GM19328 (cell line): ENCODE measurements at regions not wholly inside any gene's neighbourhood (a gene's known extent, or its start where the extent isn't known, plus 50 kb on each side); places are given as distances from the start of the nearest gene placed in this dataset.

Experiments used
- ATAC-seq: cut with Tn5 transposase; IDR thresholded peaks from one replicate; pipeline ENCODE4 v1.9.1; 2021; ENCODE audit warnings: mild to moderate bottlenecking, moderate library complexity; ENCODE audit not compliant: unreplicated experiment

DNA sequence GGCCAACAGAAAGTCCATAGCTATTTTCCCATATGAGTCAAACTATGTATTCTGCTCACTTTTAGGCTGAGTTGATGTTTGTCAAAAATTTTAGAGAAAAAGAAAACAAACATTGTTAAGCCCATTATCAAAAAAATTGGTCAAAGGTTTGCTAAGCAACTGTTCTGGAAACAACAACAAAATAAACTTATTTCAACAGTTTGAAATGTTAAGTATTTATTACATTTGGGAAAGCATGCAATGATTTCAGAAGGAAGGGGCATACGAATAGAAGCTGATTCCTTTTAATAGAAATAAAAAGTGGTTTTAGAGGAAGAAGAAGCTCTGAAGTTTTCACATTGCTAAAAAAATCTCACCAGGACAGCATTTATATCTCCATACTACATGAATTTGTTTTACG is 1837.5 kb upstream of the CELF4 start:
- ATAC-seq: no peak

DNA sequence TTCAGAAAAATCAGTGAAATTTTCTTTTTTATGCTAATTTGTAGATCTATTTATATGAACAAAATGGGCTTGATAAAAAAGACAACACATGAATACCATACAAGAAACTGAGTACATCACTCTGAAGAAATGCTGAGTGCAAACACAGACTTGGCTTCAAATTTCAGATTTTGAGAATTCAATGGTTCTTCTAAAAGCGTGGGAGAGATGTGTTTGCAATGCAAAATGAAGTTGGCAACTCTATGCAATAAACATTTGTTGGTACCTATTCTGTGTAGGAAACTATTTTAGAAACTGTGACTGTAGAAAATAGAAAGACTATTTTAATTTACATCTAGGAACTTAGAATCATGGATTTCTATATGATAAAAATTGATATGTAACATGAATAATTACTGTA is 1834.1 kb upstream of the CELF4 start:
- ATAC-seq: no peak

DNA sequence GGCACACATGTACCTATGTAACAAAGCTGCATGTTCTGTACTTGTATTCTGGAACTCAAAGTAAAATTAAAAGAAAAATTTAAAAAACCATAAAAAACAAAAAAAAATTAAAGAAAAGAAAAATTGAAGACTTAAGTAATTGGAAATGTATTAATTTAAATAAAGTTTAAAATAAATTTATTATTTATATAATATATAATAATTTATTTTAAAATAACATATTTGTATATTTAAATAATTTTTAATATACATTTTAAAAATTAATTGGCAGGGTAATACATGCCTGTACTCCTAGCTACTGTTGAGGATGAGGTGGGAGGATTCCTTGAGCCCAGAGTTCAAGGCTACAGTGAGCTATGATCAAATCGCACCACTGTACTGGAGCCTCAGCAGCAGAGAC is 1830.6 kb upstream of the CELF4 start:
- ATAC-seq: no peak

DNA sequence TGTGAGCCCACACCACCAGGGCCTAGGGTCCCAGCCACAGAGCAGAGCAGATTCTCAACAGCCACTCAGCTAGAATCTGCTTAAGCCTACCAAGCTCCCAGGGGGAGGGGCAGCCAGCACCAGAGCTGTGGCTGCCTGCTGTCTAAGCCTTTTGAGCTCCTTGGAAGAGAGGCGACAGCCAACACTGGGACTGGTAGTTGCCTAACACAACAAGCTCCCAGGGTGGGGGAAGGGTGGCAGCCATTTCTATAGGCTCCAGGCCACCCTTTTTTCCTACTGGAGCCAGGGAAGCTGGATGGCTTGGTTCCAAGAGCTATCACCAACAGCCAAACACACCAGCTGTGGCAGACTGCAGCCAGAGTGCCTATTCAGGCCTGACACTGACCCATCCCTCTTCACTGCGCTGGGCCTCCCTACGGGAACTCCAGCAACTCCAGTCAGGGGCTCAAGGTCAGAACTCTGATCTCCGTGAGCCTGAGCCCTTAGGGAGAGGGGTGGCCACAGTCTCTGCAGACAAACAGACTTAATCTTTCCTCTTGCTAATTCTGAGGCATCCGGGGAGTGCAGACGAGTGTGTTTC is 1824.3 kb upstream of the CELF4 start:
- no peak for ATAC-seq

DNA sequence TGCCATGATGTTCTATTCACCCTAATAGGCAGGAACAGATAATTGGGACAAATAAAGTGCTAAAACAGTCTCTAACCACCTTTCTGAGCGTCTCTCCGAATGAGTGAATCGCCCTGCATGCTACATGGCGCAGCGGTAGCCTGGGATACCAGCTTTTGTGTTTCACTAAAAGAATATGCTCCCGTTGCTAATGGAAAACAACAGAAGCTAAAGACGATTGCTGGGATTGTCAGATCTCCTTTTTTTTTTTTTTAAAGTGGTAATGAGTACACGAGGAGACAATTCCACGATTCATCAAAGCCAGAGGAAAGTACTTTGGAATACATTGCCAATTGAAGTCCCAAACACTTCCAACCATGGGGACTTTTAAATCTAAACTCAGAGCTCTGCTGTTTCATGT is 1815.3 kb upstream of the CELF4 start:
- ATAC-seq: no peak

DNA sequence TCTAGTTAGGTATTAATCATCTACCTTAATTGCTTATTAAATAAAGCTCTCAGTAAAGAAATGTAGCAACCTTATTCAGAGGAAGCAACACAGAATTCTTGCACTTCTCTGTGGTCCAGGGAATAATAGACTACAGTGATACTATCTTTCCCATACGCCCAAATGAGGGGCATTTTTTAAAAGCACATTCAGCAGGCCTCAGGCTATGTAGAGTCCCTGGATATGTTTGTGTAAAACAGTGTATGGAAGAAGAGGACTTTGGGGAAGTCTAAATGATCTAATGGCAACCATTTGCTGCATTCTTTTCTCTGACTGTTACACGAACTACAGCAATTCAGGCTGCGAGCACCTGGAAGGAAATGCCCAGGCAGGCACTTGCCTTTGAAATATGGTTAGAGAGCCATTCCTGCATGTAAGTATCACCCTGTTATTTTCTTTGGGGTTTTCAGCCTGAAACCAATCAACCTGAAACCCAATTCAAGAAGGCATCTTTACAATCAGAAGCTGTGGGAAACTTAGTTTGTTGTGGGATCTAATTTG is 1814.7 kb upstream of the CELF4 start:
- ATAC-seq: no peak

DNA sequence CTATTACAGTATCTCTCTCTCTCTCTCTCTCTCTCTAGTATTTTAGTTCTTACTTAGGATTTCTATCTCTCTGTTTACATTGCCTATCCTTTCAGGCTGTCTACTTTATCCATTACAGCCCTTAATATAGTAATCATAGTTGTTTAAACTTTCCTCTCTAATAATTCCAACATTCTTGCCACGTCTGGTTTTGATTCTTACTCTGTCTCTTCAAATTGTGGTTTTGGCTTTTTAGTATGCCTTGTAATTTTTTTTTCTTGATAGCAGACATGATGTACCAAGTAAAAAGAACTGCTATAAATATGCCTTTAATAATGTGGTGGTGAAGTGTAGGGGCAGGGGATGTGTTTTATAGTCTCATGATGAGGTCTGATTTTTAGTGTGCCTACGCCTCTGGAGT is 1809.5 kb upstream of the CELF4 start:
- ATAC-seq: no peak

DNA sequence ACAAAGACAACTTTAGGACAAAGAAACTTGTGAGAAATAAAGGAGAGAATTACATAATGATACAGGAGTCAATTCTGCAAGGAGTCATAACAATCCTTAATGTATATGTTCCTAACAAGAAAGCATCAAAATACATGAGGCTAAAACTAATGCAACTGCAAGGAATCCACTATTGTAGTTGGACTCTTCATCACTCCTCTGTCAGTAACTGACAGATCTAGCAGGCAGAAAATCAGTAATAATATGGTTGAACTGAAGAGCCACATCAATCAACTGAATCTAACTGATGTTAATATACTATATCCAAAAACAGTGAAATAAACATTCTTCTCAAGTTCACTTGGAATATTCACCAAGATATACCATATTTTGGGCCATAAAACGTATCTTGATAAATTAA is 1806.4 kb upstream of the CELF4 start:
- no peak for ATAC-seq

DNA sequence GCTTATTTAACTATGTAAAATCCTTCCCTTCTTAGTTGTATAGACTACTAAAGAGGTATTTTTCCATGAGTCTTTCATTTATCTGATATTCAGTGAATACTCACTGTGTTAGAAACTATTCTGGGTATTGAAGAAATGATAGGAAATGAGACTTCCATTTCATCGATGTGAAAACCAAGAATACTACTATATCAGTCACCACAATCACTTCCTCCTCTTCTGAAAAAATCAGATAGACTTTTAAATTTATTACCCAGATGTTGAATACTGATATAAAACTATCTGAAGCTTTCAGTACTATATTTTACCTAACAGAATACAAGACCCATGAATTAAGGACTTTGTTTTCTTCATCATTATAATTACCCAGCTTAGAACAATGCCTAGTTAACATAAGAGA is 1801.1 kb upstream of the CELF4 start:
- no peak for ATAC-seq

DNA sequence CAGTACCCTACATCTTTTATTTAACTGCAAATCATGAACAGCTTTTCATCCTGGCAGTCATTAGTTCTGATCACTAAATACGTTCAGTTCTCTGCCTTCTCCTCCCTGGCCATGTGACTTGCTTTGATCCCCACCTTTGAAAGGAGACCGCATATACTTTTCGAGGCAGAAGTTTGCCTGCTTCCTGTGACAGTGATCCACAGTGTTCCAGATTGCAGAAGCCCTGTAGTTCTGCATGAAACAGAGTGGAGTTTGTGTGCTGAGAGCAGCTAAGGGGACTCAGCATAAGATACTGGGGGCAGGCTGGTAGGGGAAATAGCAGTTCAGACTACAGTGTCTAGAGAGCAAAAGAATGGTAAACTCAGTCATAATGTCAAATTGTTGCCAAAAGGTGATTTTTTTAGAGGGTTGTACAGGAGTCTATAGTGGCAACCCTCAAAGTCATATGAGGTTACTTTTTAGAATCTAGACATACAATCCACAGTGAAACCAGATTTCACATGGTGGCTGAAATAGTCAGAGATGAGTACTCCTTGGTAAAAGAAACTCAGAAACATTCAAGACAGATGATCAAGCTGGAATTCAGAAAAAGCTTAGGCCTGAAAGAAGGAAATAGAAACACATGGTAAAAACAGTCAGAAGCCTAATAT is 1800.4 kb upstream of the CELF4 start:
- ATAC-seq: no peak

DNA sequence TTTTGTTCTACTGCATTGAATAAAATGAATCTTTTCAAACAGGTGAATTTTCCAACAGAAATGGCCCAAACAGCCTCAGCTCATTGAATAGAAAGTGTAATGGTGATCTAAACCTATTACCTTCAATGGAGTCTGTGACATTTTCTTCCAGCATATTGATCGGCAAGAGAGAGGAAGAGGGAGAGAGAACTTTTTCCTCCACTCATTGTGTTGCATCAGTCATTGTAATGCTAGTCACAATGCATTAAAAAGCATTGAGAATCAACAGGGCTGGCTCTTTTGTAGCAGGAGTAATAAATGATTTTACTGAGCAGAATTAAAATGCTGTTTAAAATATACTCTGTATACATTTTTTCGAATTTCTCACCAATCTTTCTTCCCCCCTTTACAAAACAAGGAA is 1794.5 kb upstream of the CELF4 start:
- no peak for ATAC-seq

DNA sequence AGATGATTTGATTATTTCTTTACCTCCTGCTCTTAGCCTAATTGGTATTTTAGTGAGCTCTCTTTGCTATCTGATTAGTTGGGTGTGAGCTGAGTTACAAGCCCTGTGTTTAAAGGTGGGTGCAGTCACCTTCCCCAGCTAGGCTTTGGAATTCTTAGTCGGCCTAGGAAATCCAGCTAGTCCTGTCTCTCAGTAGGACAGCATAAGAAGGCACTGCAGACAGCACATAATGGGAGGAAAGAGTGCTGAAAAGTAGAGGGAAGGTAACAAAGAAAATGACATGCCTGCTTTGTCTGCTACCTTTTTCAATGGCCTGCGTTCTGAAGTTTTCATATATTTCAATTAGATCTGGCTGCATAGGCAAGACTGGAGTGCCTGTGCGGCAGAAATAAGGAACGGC is 1794.0 kb upstream of the CELF4 start:
- no peak for ATAC-seq

DNA sequence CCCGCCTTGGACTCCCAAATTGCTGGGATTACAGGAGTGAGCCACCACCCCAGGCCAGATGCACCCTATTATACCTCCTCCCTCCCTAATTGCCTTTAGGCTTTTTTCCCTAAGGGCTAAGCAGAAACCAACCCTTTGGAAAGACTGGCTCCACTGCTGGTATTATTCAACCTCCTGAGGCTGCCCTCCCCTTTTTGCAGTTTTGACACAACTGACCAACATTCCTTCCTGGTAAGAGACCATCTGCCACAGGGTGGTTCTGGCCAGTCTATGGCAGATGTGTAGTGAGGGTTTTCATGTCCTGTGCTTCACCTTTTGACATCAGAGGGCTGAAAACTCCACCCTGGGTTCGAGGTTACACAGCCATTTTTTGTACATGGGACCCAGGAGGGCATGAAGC is 1785.3 kb upstream of the CELF4 start:
- ATAC-seq: no peak

DNA sequence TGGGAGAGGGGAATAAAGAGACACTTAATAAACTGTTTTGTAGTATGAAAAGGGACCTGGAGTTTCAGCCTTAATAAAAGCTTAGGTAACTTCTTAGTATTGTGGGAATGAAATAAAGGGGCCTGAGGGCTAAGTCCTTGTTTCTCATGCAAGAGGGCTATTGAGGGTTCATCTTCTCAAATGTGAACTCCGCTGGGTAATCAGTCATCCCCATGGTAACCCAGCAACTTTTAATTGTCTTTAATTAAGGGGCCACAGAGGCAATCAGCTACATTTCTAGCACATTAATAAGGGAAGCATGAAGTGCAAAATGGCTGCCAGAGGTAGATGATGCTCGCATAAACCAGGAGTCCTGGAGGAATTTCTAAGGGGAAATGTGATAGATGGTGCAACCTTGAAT is 1784.2 kb upstream of the CELF4 start:
- ATAC-seq: no peak

DNA sequence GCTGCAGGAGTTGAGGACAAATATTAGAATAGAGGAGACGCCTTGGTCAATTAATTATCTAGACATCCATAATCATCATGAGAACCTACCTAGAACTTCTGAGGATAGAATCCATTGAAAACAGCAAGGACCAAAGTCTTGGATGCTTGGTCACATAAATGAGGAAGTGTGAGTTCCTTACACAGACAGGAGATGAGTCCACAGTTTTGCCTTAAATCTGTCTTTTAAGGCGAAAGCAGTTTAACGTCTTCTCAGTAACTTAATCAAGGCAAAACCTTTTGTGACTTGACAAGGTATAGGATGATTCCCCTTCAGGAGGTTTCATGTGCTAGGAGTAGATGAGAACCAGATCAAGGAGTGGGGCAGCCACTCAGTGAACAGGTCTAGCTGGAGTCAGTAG is 1783.2 kb upstream of the CELF4 start:
- ATAC-seq: no peak

DNA sequence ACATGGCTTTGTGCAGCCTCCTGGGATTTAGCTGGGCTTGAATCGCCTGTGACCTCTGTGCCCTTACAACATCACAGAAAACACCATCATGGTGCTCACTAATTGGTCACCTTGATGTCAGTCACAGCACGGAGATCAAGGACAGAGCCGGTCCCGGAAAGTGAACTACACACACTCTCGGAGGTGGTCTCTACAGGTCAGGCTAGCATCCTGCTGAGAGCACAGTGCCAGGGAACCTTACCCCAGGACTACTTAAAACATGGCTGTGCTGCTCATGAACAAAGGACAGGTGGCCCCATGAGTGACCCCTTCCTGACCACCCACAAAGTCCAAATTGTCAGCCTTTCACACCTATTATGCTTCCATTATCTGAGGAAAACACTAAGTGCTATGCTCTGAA is 1782.1 kb upstream of the CELF4 start:
- ATAC-seq: no peak

DNA sequence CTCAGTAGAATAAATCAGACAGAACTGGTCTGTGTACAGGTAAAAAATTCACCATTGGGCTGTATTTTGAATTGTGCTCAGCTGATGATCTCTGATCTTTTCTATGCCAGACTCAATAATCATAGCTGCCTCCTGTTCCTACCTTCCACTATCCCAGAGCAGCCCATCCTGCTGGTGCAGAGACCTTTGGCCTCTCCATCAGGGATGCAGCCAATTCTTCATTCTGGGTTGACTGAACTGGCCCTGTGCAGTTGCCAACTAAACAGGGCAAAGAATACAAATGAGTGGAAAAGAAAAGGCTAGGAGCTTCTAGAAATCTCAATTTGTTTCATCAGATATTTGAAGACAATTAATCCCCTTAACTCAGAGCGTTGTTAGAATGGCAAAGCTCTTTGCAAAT is 1781.3 kb upstream of the CELF4 start:
- no peak for ATAC-seq

DNA sequence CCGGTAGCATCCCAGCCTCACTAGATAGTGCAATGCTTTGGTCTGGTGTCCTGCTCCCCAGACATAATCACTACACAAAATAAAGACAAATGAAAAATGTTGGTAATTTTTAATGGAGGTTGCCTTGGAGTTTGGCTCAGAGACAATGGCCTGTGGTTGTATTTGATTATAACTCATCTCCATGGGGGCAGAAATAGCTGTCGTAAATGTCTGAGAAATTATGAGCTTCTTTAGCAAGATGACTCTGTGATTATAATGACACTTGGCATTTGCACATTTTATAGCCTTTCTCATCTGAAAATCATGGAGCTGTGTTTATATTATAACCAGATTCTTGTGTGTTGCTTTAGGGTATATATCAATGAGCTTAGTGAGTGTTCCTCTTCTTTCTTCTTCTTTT is 1779.7 kb upstream of the CELF4 start:
- no peak for ATAC-seq

DNA sequence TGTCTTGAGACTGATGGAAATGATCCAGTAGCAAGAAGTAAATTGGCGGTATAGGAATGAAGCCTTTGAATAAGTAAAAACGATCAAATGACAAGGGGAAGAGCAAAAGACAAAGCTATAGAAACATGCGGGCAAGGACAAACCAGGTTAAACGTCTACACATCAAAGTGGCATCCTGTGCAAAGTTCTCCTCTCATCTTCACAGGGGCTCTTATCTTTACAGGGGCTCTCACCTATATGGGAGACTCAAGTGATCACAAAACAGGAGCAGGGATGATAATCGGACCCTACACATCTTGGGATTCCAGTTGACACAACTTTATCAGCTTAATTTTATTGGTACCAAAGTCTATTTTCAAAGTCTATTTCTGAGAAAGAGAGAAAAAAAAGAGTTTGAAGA is 1778.9 kb upstream of the CELF4 start:
- ATAC-seq: no peak

DNA sequence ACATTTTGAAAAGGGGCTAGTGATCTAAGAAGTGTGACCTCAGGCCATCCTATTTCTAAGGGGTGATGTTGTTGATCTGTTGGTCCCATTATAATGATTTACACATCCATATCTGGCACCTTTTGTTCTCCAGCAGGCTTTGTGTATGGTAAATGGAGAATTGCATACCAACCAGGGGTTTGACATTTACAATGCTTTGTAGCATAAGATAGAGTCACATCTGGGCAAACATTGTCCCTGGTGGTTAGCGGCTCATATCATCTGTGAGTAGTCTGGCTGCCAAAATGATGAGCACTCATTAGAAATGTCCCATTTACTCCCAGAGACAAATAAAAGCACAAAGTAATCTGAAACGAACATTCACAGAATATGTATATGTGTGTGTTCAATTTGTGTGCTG is 1775.5 kb upstream of the CELF4 start:
- ATAC-seq: no peak

DNA sequence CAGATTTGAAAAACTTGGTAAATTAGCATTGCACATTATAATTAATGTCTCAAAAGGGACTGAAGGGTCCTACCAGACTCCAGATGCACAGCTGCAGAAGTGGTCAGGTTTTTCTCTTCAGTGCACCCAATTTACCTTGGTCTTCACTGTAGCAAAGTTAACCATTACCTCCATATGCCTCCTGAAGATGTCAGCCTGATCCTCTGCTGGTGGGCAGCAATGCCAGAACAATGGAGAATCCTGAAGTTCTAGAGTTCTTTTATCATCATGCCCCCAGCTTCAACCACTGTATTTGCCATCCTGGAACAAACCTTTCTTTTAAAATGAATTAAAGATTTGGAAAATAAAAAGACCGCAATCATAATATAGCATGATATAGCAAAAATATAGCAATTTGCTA is 1774.8 kb upstream of the CELF4 start:
- ATAC-seq: no peak

DNA sequence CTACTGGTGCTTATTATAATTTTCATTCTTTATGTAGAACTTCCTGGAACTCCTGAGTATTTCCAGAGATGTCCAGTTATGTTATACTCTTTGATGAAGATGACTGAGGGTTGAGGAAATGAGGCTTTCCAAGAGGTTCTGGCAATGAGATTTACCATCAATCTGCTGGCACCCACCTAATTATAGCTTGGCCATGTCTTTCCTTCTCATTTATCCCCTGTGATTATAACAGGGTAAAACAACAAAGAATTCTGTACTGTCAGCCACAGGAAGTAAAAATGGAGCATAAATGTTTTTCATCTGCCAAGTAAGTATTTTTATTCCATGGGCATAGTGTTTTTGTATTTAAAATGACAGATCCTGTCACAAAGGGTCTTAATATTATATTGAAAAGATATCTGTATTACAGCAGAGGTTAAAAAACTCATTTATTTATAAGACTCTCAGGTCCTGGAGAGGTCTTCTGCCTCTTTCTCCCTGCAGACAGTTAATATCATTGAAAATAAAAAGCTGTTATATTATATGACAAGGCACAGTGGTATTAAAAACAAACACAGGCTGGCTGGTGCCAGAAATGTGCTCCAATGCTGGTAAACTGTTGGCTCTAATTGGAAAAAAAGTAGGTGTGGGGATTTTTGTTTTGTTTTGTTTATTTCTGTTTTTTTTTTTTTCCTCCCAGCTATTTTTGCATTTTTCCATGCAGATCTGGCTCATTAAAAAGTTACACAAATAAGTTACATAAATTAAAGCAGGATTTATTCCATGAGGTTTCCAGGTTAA is 1764.1 kb upstream of the CELF4 start:
- ATAC-seq: no peak
